IPS-18a (cell line): ENCODE measurements at regions not wholly inside any gene's neighbourhood (a gene's known extent, or its start where the extent isn't known, plus 50 kb on each side); places are given as distances from the start of the nearest gene placed in this dataset.

ENCODE experiments used
- H3K27ac ChIP-seq: one replicate; pipeline ENCODE4 v1.5.1; 2013; ENCODE audit warnings: low read length
- H3K27me3 ChIP-seq: one replicate; pipeline ENCODE4 v1.6.1; 2013; ENCODE audit warnings: mild to moderate bottlenecking, low read length; ENCODE audit not compliant: control insufficient read depth, insufficient read depth
- H3K36me3 ChIP-seq: one replicate; pipeline ENCODE4 v1.6.1; 2013; ENCODE audit warnings: low read depth, low read length; ENCODE audit not compliant: control insufficient read depth
- H3K4me1 ChIP-seq: one replicate; pipeline ENCODE4 v1.6.1; 2013; ENCODE audit warnings: low read depth, low read length; ENCODE audit not compliant: control insufficient read depth
- H3K4me3 ChIP-seq: one replicate; pipeline ENCODE4 v1.5.1; 2013; ENCODE audit warnings: low read length
- H3K9ac ChIP-seq: one replicate; pipeline ENCODE4 v1.6.1; 2013; ENCODE audit warnings: mild to moderate bottlenecking, low read length, moderate library complexity
- H3K9me3 ChIP-seq: one replicate; pipeline ENCODE4 v1.6.1; 2013; ENCODE audit warnings: low read depth, low read length; ENCODE audit not compliant: control insufficient read depth

DNA sequence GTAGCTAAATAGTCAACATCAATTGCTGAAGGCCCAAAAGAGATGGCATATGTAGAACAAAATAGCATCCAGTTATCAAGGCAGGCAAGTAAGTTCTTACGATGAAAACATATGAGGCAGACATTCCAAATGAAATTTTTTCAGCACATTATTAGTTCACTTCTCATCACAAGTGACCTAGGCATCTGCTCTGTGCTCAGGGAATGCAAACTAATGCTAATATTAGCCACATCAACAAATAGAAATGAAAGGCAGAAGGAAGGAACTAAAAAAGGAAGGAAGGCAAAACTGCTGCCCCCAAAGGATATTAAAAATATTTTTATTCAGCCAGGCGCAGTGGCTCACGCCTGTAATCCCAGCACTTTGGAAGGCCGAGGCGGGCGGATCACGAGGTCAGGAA is 51.2 kb upstream of the ROCK1 start:
- Histone ChIP-seq H3K27ac (no peak overlapping the region), H3K36me3 (no peaks in the 10 kb centered on the region), H3K27me3 (no peaks in the 10 kb centered on the region), H3K9me3 (no peaks in the 10 kb centered on the region), H3K9ac (no peak overlapping the region), H3K4me3 (no peak overlapping the region), H3K4me1 (peaks cover 6% of the 10 kb centered on the region)

DNA sequence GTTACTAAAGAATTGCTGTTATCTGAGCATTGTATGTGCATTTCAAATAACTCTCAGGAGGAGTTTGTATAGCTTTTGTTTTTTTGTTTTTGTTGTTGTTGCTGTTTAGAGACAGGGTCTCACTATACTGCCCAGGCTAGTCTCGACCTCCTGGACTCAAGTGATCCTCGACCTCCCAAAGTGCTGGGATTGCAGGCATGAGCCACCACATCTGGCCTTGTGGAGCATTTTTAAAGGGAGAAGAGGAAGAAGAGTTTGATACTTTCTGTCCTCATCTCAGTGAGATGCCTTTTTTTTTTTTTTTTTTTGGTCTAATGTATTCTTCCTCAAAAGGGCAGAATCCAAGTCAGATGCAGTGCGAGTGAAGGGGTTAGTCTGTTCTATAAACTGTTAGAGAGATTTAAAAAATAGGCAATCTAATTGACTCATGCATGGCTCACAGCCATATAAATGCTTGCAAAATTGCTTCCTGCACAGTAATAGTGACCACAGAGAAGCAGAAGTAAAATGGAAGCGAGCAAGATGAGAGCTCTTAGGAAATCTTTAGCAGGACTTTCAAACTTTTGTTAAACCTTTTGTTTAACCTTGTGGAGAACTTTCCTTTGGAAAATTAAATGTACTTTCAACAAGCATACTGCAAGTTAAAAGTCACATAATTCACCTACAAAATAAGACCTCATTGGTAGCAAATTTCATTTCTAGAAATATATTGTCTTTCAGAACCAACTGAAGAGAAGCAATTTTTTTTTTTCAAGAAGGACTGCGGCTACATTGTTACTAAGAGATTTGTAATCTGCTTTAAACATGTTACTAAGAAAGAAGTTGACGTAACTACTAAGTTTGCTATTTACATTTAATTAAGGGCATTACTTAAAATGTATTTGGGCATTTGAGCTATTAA is 52.3 kb upstream of the ROCK1 start:
- H3K4me3 ChIP-seq, result no peak overlapping the region
- peaks cover 9% of the 10 kb centered on the region for H3K4me1 ChIP-seq
- no peaks in the 10 kb centered on the region for H3K27me3 ChIP-seq
- no peak overlapping the region for H3K9ac ChIP-seq
- H3K27ac ChIP-seq, result no peak overlapping the region
- H3K9me3 ChIP-seq, result no peaks in the 10 kb centered on the region
- no peaks in the 10 kb centered on the region for H3K36me3 ChIP-seq

DNA sequence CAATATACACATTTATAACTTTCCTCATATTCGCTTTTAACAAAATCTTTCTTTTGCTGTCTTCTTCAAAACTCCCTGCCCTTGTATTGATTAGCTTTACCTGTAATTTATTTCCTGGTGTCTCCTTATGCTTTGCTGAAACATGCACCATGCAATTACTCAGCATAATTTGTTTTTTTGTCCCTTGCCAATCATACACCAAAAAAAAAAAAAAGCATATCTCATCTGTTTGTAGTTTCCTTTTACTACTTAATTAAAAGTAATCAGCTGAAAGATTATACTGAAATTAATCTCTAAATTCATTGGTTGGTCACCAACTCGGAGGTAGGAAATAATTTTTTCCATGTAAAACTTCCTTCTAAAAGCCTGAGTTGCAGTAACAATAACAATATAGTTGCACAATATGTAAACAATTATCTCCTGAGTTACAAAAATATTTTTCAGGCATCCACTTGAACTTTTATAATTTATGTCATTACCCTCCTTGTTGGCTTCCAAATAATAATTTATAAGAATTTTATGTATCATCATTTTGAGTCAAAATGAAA is 53.0 kb upstream of the ROCK1 start:
- no peak overlapping the region for H3K27ac ChIP-seq
- H3K4me3 ChIP-seq, result no peak overlapping the region
- H3K9me3 ChIP-seq, result no peaks in the 10 kb centered on the region
- H3K4me1 ChIP-seq, result peaks cover 9% of the 10 kb centered on the region
- no peaks in the 10 kb centered on the region for H3K27me3 ChIP-seq
- H3K9ac ChIP-seq, result no peak overlapping the region
- no peaks in the 10 kb centered on the region for H3K36me3 ChIP-seq

- no peaks in the 10 kb centered on the region for H3K36me3 ChIP-seq
- peak overlapping the region; percentile 78 for H3K27ac ChIP-seq
- H3K27me3 ChIP-seq, result no peaks in the 10 kb centered on the region
Observed at GRCh38 chr18:21167641-21168377, 56.2 kb upstream of the ROCK1 start.

GRCh38 chr18:21168880-21169279 is 57.3 kb upstream of the ROCK1 start:
- Histone ChIP-seq H3K27me3 (no peaks in the 10 kb centered on the region), H3K9ac (no peak overlapping the region), H3K4me3 (no peak overlapping the region), H3K9me3 (no peaks in the 10 kb centered on the region), H3K27ac (no peak overlapping the region), H3K36me3 (no peaks in the 10 kb centered on the region), H3K4me1 (peaks cover 9% of the 10 kb centered on the region)

More at GRCh38 chr18:21167641-21168377, 56.2 kb upstream of the ROCK1 start:
- Histone ChIP-seq H3K4me3 (no peak overlapping the region), H3K9me3 (no peaks in the 10 kb centered on the region), H3K9ac (no peak overlapping the region), H3K4me1 (peaks cover 9% of the 10 kb centered on the region)

DNA sequence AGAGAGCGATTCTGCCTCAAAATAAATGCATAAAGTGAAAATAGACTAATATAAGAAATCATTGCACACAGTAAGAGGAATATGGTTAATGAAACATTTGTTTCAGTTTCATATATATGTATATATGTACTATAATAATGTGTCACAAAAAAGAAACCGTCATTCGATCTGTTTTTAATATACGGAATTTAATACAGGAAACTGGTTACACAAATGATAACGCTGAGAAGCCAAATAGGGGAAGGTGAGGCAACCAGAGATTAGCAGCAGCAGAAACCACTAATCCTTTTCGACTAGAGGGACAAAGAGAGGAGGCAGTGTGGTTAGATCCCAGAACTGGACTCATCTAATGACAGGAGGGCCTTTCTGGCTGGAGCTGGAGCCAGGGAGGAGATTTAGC is 64.2 kb upstream of the GREB1L start:
- Histone ChIP-seq H3K9me3 (no peaks in the 10 kb centered on the region), H3K36me3 (no peaks in the 10 kb centered on the region), H3K4me3 (no peak overlapping the region), H3K4me1 (no peaks in the 10 kb centered on the region), H3K27ac (no peak overlapping the region), H3K27me3 (no peaks in the 10 kb centered on the region), H3K9ac (no peak overlapping the region)

DNA sequence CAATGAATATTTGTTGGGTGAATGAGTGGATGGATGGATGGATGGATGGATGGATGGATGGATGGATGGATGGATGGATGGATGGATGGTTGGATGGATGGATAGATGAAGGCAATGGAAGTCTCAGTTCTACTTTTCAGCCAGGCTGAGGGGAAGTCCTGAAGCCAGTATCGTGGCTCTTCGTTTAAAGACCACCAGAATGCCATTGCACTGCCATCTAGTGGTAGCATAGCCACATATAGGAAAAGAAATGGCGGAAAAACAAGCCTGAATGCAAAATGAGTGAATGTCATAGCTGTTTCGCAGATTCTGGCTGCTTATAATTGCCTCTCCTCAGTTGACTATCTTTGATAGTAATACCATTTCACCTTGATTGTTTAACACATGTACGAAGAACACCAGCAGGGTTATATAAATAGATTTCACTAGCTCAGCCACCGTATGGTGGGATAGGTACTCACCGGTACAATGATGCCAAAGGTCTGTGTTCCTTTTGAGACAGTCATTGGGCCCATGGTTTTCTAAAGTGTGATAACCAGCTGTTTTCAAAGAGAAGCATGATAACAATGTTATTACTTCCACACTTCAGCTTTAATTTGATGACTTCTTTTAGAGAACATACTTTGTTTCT is 62.3 kb upstream of the GREB1L start:
- H3K27ac ChIP-seq, result no peak overlapping the region

DNA sequence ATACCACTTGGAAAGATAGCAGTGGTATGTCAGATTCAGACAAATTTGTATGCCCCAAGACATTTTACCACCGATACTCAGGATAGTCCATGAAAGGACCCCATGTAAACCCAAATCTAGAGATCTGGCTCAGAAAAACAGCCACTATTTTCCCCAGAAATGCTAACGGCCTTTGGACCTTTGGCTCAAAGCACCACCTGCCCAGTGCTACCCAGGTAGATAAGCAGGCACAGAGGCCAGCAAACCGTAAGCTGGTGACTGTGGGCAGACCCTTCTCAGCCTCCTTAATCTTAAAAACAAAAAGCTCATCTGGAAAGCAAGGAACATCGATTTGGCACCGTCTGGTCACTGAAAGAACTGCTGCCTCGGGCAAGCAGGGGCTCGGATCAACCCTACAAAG is 61.4 kb upstream of the GREB1L start:
- Histone ChIP-seq H3K27ac (no peak overlapping the region), H3K4me1 (no peaks in the 10 kb centered on the region), H3K9ac (no peak overlapping the region), H3K9me3 (no peaks in the 10 kb centered on the region), H3K27me3 (no peaks in the 10 kb centered on the region), H3K36me3 (no peaks in the 10 kb centered on the region), H3K4me3 (no peak overlapping the region)

More for the DNA sequence above, 62.3 kb upstream of the GREB1L start:
- Histone ChIP-seq H3K9me3 (no peaks in the 10 kb centered on the region), H3K4me3 (no peak overlapping the region), H3K4me1 (no peaks in the 10 kb centered on the region), H3K36me3 (no peaks in the 10 kb centered on the region), H3K9ac (no peak overlapping the region), H3K27me3 (no peaks in the 10 kb centered on the region)

DNA sequence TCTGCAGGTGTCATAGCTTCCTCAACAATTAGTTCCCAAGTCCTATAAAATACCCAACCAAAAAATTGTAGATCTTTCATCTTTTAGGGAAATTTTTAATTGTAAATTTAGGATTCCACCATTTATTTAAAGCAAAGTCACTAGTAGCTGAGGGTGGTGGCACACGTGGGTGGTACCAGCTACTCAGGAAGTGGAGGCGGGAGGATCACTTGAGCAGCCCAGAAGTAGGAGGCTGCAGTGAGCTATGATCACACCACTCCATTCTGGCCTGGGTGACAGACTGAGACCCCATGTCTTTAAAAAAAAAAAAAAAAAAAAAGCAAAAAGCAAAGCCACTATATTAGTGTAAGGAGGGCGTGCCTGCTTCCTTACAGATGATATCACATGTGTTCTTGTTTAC is 60.3 kb upstream of the GREB1L start:
- Histone ChIP-seq H3K9me3 (no peaks in the 10 kb centered on the region), H3K36me3 (no peaks in the 10 kb centered on the region), H3K9ac (no peak overlapping the region)

GRCh38 chr18:21183670-21184069 is 58.4 kb upstream of the GREB1L start:
- Histone ChIP-seq H3K27ac (no peak overlapping the region), H3K4me1 (no peaks in the 10 kb centered on the region), H3K27me3 (no peaks in the 10 kb centered on the region)

More for the DNA sequence above, 60.3 kb upstream of the GREB1L start:
- Histone ChIP-seq H3K4me3 (no peak overlapping the region), H3K4me1 (no peaks in the 10 kb centered on the region), H3K27ac (no peak overlapping the region), H3K27me3 (no peaks in the 10 kb centered on the region)

DNA sequence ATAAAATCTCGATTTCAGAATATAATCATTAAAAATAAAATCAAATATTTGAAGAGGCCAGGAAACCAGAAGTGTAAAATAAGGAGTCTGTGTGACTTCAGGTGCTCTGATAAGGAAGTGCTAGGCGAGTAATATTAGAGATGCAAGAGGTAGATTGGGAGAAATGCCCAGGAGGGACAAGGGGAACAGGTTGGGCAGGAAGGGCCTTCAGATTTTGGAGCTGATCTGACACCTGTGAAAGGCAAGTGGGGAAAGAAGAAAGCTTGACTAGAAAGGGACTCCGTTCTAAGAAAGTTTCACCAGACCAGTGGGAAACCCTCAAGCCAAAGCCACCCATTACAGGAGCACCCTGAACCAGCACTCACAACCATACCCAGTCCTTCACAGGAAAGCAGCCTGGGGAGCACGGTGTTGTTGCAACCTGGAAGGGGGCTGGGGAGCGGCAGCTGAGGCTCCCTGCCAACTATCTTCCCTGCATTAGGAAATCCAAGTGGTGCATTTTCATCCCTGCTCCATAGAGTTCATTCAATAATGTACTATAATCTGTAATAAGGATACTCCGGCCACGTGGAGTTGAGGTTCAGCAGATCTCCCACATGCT is 57.5 kb upstream of the GREB1L start:
- Histone ChIP-seq H3K9ac (no peak overlapping the region), H3K36me3 (no peaks in the 10 kb centered on the region), H3K27me3 (no peaks in the 10 kb centered on the region), H3K4me1 (no peaks in the 10 kb centered on the region), H3K4me3 (no peak overlapping the region), H3K27ac (no peak overlapping the region), H3K9me3 (no peaks in the 10 kb centered on the region)

More at GRCh38 chr18:21183670-21184069, 58.4 kb upstream of the GREB1L start:
- no peak overlapping the region for H3K9ac ChIP-seq
- H3K36me3 ChIP-seq, result no peaks in the 10 kb centered on the region
- no peaks in the 10 kb centered on the region for H3K9me3 ChIP-seq
- no peak overlapping the region for H3K4me3 ChIP-seq
